Central memory CD8-positive, alpha-beta T cell (primary cell): ENCODE measurements at regions not wholly inside any gene's neighbourhood (a gene's known extent, or its start where the extent isn't known, plus 50 kb on each side); places are given as distances from the start of the nearest gene placed in this dataset.

Experiments used
- ATAC-seq: fragments of 150-1000 bp; cut with Tn5 transposase; replicated peaks from 2 replicates; pipeline ENCODE4 v1.10.0; 2022; ENCODE audit warnings: mild to moderate bottlenecking, moderate FRiP score, moderate number of reproducible peaks; ENCODE audit not compliant: poor library complexity, severe bottlenecking; ENCODE audit errors: extremely low read depth
- DNase-seq, 2 donors: peaks; one replicate each; pipeline ENCODE4 v3.0.0; 2021; ENCODE audit warnings: low spot score in 2 of 2
- H3K27ac Mint-ChIP-seq: one replicate; pipeline ENCODE4 v1.8.0; 2022; ENCODE audit warnings: low read depth, mild to moderate bottlenecking, moderate library complexity, mixed read lengths
- H3K27me3 Mint-ChIP-seq: one replicate; pipeline ENCODE4 v1.8.0; 2022; ENCODE audit warnings: mixed read lengths
- H3K36me3 Mint-ChIP-seq: one replicate; pipeline ENCODE4 v1.8.0; 2022; ENCODE audit warnings: mild to moderate bottlenecking, moderate library complexity, mixed read lengths; ENCODE audit not compliant: insufficient read depth
- H3K4me1 Mint-ChIP-seq: one replicate; pipeline ENCODE4 v1.8.0; 2022; ENCODE audit warnings: mixed read lengths
- H3K4me3 Mint-ChIP-seq: one replicate; pipeline ENCODE4 v1.8.0; 2022; ENCODE audit warnings: mild to moderate bottlenecking, moderate library complexity, mixed read lengths
- H3K9me3 Mint-ChIP-seq: one replicate; pipeline ENCODE4 v1.8.0; 2022; ENCODE audit warnings: mixed read lengths

GRCh38 chr18:56120782-56121181 is 517.6 kb downstream of the TXNL1 start:
- H3K27me3 Mint-ChIP-seq: no peaks in the 10 kb centered on the region
- H3K4me1 Mint-ChIP-seq: no peaks in the 10 kb centered on the region
- H3K27ac Mint-ChIP-seq: no peak overlapping the region
- DNase-seq (no peak), ATAC-seq (no peak)
- peaks cover 9% of the 10 kb centered on the region for H3K9me3 Mint-ChIP-seq
- H3K36me3 Mint-ChIP-seq: no peaks in the 10 kb centered on the region
- no peak overlapping the region for H3K4me3 Mint-ChIP-seq

GRCh38 chr18:56119681-56120080 is 518.7 kb downstream of the TXNL1 start:
- H3K27ac Mint-ChIP-seq: no peak overlapping the region
- H3K4me3 Mint-ChIP-seq: no peak overlapping the region
- ATAC-seq (no peak), DNase-seq (no peak)
- peaks cover 3% of the 10 kb centered on the region for H3K36me3 Mint-ChIP-seq
- no peaks in the 10 kb centered on the region for H3K27me3 Mint-ChIP-seq
- no peaks in the 10 kb centered on the region for H3K4me1 Mint-ChIP-seq
- H3K9me3 Mint-ChIP-seq: no peaks in the 10 kb centered on the region

- ATAC-seq: no peak
- no peaks in the 10 kb centered on the region for H3K4me1 Mint-ChIP-seq
- no peak overlapping the region for H3K4me3 Mint-ChIP-seq
- peaks cover 3% of the 10 kb centered on the region for H3K36me3 Mint-ChIP-seq
- DNase-seq: no peak
- no peaks in the 10 kb centered on the region for H3K27me3 Mint-ChIP-seq
- no peak overlapping the region for H3K27ac Mint-ChIP-seq
- H3K9me3 Mint-ChIP-seq: no peaks in the 10 kb centered on the region
Measured at GRCh38 chr18:56118422-56118821, 520.0 kb downstream of the TXNL1 start.

- Mint-ChIP-seq H3K27ac (no peak overlapping the region), H3K27me3 (no peaks in the 10 kb centered on the region), H3K4me3 (no peak overlapping the region), H3K9me3 (no peaks in the 10 kb centered on the region), H3K36me3 (peaks cover 3% of the 10 kb centered on the region), H3K4me1 (no peaks in the 10 kb centered on the region)
- DNase-seq (no peak), ATAC-seq (no peak)
Measured at GRCh38 chr18:56115071-56116015, 523.0 kb downstream of the TXNL1 start.

GRCh38 chr18:56112984-56113383 is 525.0 kb upstream of the TCF4 start:
- Mint-ChIP-seq H3K4me3 (no peak overlapping the region), H3K4me1 (no peaks in the 10 kb centered on the region), H3K9me3 (peaks cover 6% of the 10 kb centered on the region), H3K27me3 (no peaks in the 10 kb centered on the region), H3K36me3 (peaks cover 3% of the 10 kb centered on the region), H3K27ac (no peak overlapping the region)
- DNase-seq (no peak), ATAC-seq (no peak)

DNA sequence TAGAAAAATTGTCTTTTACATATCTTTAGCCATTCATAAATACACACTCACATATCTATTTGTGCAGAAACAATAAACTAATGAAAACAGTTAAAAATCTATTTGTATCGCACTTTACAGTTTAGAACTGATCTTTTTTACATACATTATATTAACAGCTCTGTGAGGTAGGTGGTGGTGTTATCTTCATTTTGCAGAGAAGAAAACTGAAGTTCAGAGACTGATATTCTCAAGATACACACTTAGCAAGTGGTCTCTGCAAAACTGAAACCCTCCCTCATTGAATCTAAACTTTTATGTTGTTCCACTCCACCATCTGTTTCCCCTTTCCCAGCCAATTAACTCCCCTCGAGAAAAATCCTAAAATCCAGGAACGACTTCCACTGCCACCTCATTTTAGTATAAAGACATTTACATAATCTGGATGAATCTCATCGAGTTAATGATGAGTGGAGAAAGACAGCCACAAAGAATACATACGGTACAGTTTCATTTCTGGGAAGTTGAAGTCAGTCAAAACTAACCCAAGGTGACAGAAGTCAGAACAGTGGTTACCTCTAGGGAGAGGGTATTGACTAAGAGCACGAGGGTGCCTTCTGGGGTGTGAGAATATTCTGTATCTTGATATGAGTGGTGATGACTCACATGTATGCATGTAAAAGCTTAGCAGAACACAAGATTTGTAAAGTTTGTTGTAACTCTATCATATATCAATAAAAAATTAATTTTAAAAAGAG is 524.2 kb upstream of the TCF4 start:
- no peak for DNase-seq
- Mint-ChIP-seq H3K36me3 (peaks cover 3% of the 10 kb centered on the region), H3K27me3 (no peaks in the 10 kb centered on the region), H3K27ac (no peak overlapping the region), H3K4me3 (no peak overlapping the region), H3K4me1 (no peaks in the 10 kb centered on the region), H3K9me3 (peaks cover 6% of the 10 kb centered on the region)
- ATAC-seq: no peak

- DNase-seq (no peak), ATAC-seq (no peak)
- H3K27ac Mint-ChIP-seq: no peak overlapping the region
- peaks cover 17% of the 10 kb centered on the region for H3K9me3 Mint-ChIP-seq
- H3K36me3 Mint-ChIP-seq: no peaks in the 10 kb centered on the region
- H3K27me3 Mint-ChIP-seq: no peaks in the 10 kb centered on the region
- no peak overlapping the region for H3K4me3 Mint-ChIP-seq
- H3K4me1 Mint-ChIP-seq: no peaks in the 10 kb centered on the region
Measured at GRCh38 chr18:56109757-56110156, 521.8 kb upstream of the TCF4 start.

- H3K4me1 Mint-ChIP-seq: no peaks in the 10 kb centered on the region
- no peaks in the 10 kb centered on the region for H3K36me3 Mint-ChIP-seq
- no peaks in the 10 kb centered on the region for H3K27me3 Mint-ChIP-seq
- no peak overlapping the region for H3K4me3 Mint-ChIP-seq
- DNase-seq (no peak), ATAC-seq (no peak)
- no peak overlapping the region for H3K27ac Mint-ChIP-seq
- H3K9me3 Mint-ChIP-seq: peaks cover 24% of the 10 kb centered on the region
Measured at GRCh38 chr18:56108478-56109367, 520.7 kb upstream of the TCF4 start.

DNA sequence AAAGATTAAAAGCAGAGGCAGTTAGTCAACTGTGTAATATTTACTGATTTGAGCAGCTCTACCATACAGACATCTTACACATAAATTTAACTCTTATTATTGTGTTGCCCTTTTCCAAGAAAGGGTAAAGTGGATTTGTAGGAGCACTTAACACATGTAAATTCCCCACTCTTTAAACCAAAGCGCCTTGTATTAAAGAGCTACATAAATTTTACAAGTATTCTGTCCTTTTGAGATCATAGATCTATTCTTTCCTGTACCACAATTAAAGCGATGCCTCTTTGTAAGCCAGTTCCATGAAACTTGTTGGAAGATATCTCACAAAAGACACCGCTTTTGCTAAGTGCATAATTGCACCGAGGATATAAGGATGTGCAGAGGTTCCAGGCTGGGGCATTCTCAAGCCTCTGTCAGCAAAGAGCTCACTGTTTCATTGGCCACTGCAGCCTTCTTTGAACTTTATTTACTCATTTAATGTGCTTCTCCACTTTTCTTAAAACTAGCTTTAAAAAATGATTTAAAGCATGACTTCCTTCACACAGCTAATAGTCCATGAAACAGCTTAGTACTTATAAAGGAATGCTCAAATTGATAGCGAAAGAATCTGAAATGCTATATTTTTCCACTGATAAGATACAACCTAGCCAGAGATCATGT is 520.0 kb upstream of the TCF4 start:
- Mint-ChIP-seq H3K27ac (no peak overlapping the region), H3K4me3 (no peak overlapping the region), H3K36me3 (no peaks in the 10 kb centered on the region), H3K4me1 (no peaks in the 10 kb centered on the region), H3K27me3 (no peaks in the 10 kb centered on the region), H3K9me3 (peaks cover 31% of the 10 kb centered on the region)
- no peak for ATAC-seq
- DNase-seq: no peak

GRCh38 chr18:56100090-56100722 is 512.2 kb upstream of the TCF4 start:
- Mint-ChIP-seq H3K27ac (no peak overlapping the region), H3K9me3 (peaks cover 21% of the 10 kb centered on the region), H3K4me3 (no peak overlapping the region), H3K27me3 (no peaks in the 10 kb centered on the region), H3K36me3 (no peaks in the 10 kb centered on the region), H3K4me1 (no peaks in the 10 kb centered on the region)
- ATAC-seq: no peak
- DNase-seq: no peak

DNA sequence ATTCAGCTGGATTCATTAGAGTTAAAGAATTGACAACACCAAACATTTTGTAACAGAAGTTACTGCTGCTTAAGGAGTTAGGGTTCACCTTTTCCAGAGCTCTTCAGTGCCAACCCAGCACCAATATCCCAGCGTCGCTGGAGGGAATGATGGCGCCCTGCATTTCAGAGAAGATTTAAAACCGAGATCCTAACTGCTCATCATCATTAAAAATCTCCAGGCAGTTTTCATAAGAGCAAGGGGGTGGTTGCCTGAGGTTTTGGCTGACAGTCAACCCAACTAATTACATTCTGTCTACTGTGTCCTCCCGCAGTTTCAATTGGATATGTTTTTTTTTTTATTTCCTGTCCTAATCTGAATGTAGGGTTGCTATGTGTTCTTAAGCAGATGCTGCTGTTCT is 509.6 kb upstream of the TCF4 start:
- no peak for DNase-seq
- Mint-ChIP-seq H3K4me3 (no peak overlapping the region), H3K27ac (no peak overlapping the region), H3K9me3 (peaks cover 27% of the 10 kb centered on the region), H3K4me1 (no peaks in the 10 kb centered on the region), H3K27me3 (no peaks in the 10 kb centered on the region), H3K36me3 (no peaks in the 10 kb centered on the region)
- no peak for ATAC-seq
